ENCODE measurements at regions not wholly inside any gene's neighbourhood (a gene's known extent, or its start where the extent isn't known, plus 50 kb on each side); places are given as distances from the start of the nearest gene placed in this dataset.
"Not testable (repeated sequence)": the region's sequence is repeated elsewhere in the genome, so short reads cannot be mapped to it uniquely, and the experiment has no call there.

DNA sequence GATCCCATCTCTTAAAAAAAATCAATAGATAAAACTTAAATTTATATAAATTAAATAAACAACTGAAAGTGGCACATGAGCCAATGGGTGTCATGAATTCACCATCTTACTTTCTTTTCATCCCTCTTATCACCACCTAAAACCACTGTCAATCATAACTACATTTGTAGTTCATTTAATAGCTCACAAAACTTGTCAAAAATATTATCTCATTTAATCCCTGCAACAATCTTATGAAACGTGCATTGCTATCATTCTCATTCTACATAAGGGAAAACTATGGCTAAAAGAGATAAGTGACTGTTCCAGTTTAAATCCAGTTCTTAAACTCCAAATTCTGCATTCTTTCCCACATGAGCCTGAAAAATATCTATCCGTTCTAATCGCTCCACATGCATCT lies 80.6 kb upstream of the BEND6 start:
- Mint-ChIP-seq H3K4me3 (no peak overlapping the region), H3K4me1 (no peaks in the 10 kb centered on the region), H3K9me3 (peaks cover 0 to 3% (median 0%) of the 10 kb centered on the region in 3 donors), H3K27ac (no peak overlapping the region), H3K36me3 (no peaks in the 10 kb centered on the region), H3K27me3 (peaks cover 3% of the 10 kb centered on the region)

DNA sequence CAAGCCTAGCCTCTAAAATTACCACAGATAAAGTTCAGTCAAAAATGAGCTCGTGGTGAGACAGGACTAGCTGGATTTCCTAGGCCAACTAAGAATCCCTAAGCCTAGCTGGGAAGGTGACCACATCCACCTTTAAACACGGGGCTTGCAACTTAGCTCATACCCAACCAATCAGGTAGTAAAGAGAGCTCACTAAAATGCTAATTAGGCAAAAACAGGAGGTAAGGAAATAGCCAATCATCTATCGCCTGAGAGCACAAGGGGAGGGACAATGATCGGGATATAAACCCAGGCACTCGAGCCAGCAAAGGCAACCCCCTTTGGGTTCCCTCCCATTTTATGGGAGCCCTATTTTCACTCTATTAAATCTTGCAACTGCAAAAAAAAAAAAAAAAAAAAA lies 84.9 kb upstream of the BEND6 start:
- H3K4me1 Mint-ChIP-seq, H3K36me3 Mint-ChIP-seq, H3K27me3 Mint-ChIP-seq, H3K9me3 Mint-ChIP-seq, H3K27ac Mint-ChIP-seq, H3K4me3 Mint-ChIP-seq: not testable (repeated sequence)

DNA sequence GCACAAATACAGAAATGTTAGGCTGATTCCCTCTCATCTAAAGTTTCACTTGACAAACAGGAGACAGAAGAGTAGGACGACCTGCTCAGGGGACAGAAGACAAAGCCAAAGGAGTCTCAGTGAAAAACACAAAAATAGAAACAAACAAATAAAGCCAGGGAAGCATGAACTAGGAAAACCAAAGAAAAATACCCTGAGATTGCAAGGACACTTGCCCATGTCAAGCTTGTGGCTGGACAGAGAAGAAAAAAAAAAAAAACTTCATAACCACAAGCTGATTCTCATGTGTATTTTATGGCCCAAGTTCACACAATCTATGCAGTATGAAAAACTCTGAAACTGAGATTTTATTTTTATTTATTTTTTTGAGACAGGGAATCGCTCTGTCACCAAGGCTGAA lies 85.6 kb upstream of the BEND6 start:
- H3K4me3 Mint-ChIP-seq = no peak overlapping the region
- peaks cover 3% of the 10 kb centered on the region for H3K27me3 Mint-ChIP-seq
- no peak overlapping the region for H3K27ac Mint-ChIP-seq
- no peaks in the 10 kb centered on the region for H3K36me3 Mint-ChIP-seq
- no peaks in the 10 kb centered on the region for H3K9me3 Mint-ChIP-seq
- H3K4me1 Mint-ChIP-seq = peaks cover 0 to 1% (median 0%) of the 10 kb centered on the region in 3 donors

DNA sequence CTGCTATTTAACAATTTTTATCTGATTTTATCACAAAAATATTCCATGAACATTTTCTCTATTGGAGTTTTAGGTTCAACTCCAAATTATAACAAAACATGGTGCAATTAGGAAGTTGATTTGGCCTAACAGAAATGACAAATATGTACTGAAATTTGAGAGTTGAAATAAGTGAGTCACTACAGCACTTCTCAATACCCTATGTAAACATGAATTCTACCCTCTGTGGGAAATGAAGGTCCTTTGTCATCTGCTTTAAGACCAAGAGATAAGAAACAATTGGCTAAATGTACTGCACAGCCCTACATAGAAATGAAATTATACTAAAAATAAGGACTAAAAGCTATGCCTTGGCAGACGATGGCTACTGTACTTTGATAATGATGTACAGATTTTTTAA lies 86.2 kb upstream of the BEND6 start:
- peaks cover 0 to 1% (median 0%) of the 10 kb centered on the region in 3 donors for H3K4me1 Mint-ChIP-seq
- H3K27ac Mint-ChIP-seq = no peak overlapping the region
- H3K4me3 Mint-ChIP-seq = no peak overlapping the region
- no peaks in the 10 kb centered on the region for H3K9me3 Mint-ChIP-seq
- no peaks in the 10 kb centered on the region for H3K36me3 Mint-ChIP-seq
- peaks cover 3% of the 10 kb centered on the region for H3K27me3 Mint-ChIP-seq

DNA sequence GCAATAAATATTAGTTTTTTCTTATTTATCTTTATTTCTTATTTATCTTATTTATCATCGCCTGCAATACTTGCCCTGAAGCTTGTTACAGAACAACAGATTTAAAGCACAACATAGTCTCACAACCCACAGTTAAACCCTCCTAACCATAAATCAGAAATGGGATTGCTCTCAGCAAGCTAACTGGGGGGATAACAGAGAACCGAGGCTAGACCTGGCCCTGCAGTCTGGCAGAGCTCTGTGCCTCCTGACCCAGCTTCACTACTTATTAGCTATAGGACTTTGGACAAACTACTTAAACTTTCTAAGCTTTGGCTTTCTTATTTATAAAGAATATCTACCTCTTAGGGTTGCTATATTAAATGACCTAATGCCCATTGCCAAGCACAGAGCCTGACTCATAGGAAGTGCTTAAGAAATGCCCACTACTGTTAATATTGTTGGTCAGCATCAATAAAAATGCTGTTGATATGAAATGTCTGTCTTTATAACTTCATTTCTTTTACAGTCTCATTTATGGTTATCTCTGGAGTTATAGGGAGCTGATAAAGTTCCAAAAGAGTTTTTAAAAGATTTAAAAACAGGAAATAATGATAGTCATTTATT lies 87.9 kb upstream of the BEND6 start:
- Mint-ChIP-seq H3K27ac (no peak overlapping the region), H3K9me3 (no peaks in the 10 kb centered on the region), H3K27me3 (peaks cover 3% of the 10 kb centered on the region), H3K4me3 (no peak overlapping the region), H3K36me3 (no peaks in the 10 kb centered on the region), H3K4me1 (peaks cover 0 to 3% (median 1%) of the 10 kb centered on the region in 3 donors)

DNA sequence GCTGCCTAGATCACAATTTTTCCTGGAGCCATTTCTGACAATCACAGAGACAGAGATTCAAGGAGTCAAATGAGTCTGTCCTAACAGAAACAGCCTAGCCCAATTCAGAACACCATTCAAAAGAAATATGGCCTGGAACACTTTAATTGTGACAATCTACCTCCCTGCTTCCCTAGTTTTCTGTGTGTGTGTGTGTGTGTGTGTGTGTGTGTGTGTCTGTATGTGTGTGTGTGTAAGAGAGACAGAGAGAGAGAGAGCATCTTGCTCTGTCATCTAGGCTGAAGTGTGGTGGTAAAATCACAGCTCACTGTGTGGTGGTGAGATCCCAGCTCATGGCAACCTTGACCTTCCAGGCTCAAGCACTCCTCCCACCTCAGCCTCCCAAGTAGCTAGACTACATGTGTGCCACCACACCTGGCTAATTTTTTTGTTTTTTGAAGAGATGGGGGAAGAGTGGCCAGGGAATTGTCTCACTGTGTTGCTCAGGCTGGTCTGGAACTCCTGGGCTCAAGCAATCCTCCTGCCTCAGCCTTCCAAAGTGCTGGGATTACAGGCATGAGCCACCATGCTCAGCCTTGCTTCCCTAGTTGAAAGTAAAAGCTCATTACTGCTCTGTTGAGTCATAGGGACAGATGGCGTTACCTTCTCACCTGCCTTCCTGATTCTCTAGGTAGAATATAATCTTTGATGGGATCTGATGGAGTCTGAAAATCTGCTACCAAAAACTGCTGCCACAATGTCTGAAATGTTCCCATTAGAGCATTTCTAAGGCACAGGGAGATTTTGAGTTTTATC lies 89.6 kb upstream of the BEND6 start:
- H3K27me3 Mint-ChIP-seq = peaks cover 3% of the 10 kb centered on the region
- no peak overlapping the region for H3K27ac Mint-ChIP-seq
- H3K4me1 Mint-ChIP-seq = peaks cover 0 to 3% (median 1%) of the 10 kb centered on the region in 3 donors
- H3K9me3 Mint-ChIP-seq = no peaks in the 10 kb centered on the region
- no peak overlapping the region for H3K4me3 Mint-ChIP-seq
- H3K36me3 Mint-ChIP-seq = no peaks in the 10 kb centered on the region

DNA sequence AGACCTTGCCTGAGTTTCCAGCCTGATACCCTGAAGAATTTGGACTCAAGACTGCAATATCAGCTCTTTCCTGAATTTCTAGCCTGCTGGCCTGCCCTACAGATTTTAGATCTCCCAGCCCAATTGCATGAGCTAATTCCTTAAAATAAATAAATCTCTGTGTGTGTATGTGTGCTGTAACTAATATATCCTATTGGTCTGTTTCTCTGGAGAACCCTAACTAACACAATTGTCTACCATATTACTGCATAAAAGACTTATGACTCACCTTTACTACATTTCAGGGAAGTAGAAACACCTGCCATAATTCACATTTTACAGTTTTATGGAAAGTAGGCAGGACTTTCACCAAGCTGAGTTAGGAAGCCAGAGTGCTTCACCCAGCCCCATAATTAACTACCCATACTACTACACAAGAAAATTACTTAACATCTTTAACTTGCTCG lies 90.7 kb upstream of the BEND6 start:
- Mint-ChIP-seq H3K36me3 (no peaks in the 10 kb centered on the region), H3K4me3 (no peak overlapping the region), H3K4me1 (peaks cover 0 to 3% (median under 1%) of the 10 kb centered on the region in 3 donors)

DNA sequence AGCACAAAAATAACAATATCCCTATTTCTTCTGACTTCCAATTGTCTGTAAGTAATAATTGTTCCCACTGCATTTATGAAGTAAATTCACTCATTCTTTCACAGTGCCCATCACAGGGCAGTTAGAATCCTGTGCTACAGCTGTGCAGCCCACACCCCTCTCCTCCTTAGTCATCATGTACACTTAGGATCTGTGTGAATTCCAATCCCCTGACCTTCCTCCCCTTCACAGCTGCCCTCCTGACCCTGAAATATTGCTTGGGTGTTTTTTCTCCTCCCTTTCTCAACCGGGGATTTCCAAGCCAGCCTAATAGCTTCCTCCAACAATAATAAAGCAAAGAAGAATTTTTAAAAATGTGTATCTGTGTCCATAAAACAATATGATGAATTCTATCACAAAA lies 91.5 kb upstream of the BEND6 start:
- H3K27me3 Mint-ChIP-seq = no peaks in the 10 kb centered on the region
- peaks cover 0 to 3% (median 0%) of the 10 kb centered on the region in 3 donors for H3K4me1 Mint-ChIP-seq
- no peaks in the 10 kb centered on the region for H3K36me3 Mint-ChIP-seq
- H3K4me3 Mint-ChIP-seq = peak overlapping the region in 1 of 4 donors; percentile 0
- no peaks in the 10 kb centered on the region for H3K9me3 Mint-ChIP-seq
- no peak overlapping the region for H3K27ac Mint-ChIP-seq

More for the DNA sequence above, 90.7 kb upstream of the BEND6 start:
- H3K27me3 Mint-ChIP-seq = peaks cover under 1% of the 10 kb centered on the region
- no peaks in the 10 kb centered on the region for H3K9me3 Mint-ChIP-seq
- H3K27ac Mint-ChIP-seq = no peak overlapping the region

DNA sequence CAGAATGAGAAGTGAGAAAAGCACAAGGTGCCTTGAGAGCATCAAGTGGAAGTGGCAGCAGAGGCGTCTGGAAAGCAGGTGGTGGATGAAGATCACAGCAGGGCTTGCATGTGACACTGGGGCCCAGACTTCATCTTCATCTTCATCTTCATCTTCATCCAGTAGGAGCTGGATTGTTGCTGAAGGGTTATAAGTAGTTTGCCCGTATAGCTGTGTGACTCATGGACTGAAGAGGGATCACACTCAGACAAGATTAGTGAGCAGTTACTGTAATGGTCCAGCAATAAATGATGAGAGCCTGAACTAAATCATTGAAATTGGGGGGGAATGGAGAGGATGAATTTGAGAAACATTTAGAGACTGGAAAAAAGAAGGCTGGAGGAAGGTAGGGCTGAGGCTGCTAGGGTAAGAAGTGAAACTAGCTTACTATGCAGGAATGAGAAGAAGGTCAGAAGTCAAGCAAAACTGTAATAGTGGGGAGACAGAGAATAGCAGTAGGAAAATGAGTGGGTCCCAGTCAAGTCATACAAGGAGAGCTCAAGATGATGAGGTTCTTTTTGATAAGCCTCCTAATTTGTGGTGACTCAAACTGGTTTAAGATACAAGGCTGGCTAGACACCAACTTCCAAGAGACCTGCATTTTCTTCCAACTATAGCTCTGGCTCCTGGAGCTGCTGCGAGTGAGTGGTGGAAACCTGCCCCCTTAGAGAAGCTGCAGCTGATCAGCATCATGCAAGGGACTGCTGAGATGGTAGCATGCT lies 92.3 kb upstream of the BEND6 start:
- Mint-ChIP-seq H3K4me1 (peaks cover 0 to 3% (median 0%) of the 10 kb centered on the region in 3 donors), H3K9me3 (no peaks in the 10 kb centered on the region), H3K27me3 (no peaks in the 10 kb centered on the region), H3K4me3 (no peak overlapping the region), H3K27ac (no peak overlapping the region), H3K36me3 (no peaks in the 10 kb centered on the region)

DNA sequence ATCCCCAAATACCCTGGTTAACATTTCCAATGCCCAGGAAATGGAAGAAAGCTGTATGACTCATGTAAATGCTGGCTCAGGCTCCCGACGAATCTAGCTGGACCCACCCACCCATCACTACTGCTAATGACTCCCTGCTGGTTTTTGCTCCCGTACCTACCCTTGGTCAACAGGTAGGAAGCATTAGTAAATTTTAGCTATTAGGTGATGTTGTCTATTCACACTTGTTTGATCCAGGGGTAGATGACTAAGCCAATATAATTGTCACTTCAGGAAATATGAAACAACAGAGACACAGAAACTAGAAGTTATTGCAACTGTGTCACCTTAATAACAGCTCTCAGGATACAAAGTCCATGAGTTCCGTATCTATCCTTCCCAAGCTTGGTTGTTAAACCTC lies 94.4 kb upstream of the BEND6 start:
- H3K36me3 Mint-ChIP-seq = no peaks in the 10 kb centered on the region

DNA sequence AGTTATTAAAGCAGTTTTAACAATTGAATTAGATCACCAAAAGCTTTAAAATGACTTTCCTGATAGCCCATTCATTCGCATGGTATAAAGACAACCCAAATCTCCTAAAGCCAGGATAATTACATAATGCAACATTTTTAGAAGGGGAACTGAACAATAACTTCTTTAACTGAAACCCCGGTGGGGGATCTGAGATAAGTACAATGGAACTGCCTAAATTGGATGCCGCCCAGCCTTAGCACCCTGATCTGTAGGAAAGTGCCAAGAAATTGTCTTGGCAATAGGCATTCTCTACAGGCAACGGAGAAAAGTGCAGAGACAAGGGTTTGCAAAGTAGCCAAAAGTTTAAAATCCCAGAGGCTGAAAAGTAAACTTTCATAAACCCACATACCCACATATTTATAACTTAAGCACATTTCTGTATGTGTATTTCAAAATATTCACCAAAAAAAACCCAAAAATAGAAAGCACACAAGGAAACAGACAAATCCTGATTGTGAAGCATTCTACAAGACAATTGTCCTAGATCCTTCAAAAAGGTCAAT lies 98.8 kb upstream of the BEND6 start:
- Mint-ChIP-seq H3K27me3 (peaks cover 13% of the 10 kb centered on the region), H3K4me1 (peaks cover 8 to 9% (median 8%) of the 10 kb centered on the region in 3 donors), H3K27ac (no peak overlapping the region), H3K9me3 (peaks cover 0 to 2% (median 0%) of the 10 kb centered on the region in 3 donors), H3K4me3 (no peak overlapping the region), H3K36me3 (peaks cover 5% of the 10 kb centered on the region)

More for the DNA sequence above, 94.4 kb upstream of the BEND6 start:
- peaks cover 2% of the 10 kb centered on the region for H3K27me3 Mint-ChIP-seq
- H3K4me1 Mint-ChIP-seq = peaks cover 0 to 3% (median 0%) of the 10 kb centered on the region in 3 donors
- no peaks in the 10 kb centered on the region for H3K9me3 Mint-ChIP-seq
- H3K4me3 Mint-ChIP-seq = no peak overlapping the region
- H3K27ac Mint-ChIP-seq = no peak overlapping the region

DNA sequence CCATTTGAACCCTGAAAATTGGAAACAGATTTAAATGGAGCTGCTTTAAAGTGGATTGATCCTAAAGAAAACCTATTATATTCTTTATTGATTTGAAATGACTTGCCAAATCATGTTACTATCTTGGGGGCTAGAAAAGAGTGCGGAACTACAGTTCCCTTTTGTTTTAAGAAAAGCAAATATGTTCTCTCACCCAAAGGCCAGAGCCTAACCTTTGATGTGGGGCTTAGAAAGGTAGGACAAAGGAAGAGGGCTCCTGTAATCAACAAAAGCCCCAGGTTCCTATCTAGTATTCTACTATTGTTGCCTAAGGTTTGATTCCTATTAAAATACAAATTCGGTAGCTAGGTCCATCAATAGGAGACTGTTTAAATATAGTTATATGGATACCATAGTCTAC lies 100.8 kb upstream of the BEND6 start:
- H3K4me1 Mint-ChIP-seq = peaks cover 8 to 10% (median 9%) of the 10 kb centered on the region in 3 donors
- peaks cover 0 to 5% (median 0%) of the 10 kb centered on the region in 3 donors for H3K9me3 Mint-ChIP-seq
- H3K27me3 Mint-ChIP-seq = peaks cover 33% of the 10 kb centered on the region
- H3K36me3 Mint-ChIP-seq = peaks cover 5% of the 10 kb centered on the region
- no peak overlapping the region for H3K4me3 Mint-ChIP-seq
- H3K27ac Mint-ChIP-seq = no peak overlapping the region

DNA sequence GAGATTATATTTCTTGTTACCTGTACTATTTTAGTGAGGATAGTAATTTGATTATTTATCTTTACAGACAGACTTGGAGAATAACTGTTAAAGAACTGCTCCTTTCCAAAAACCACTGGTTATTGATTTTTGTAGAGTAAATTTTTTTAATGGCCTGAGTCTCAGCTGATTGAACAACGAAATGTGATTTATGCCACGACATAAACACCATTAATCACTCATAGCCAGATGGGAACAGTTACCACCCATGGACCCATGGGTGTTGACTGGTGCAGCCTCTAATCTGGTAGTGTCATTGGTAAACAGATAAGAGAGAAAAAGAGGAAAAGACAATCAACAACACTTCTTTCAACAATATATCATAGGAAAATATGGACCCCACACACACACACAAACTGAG lies 101.4 kb upstream of the BEND6 start:
- Mint-ChIP-seq H3K9me3 (peaks cover 0 to 5% (median 0%) of the 10 kb centered on the region in 3 donors), H3K4me1 (peaks cover 8 to 10% (median 9%) of the 10 kb centered on the region in 3 donors), H3K27me3 (peaks cover 35% of the 10 kb centered on the region), H3K27ac (no peak overlapping the region), H3K4me3 (no peak overlapping the region), H3K36me3 (peaks cover 5% of the 10 kb centered on the region)

DNA sequence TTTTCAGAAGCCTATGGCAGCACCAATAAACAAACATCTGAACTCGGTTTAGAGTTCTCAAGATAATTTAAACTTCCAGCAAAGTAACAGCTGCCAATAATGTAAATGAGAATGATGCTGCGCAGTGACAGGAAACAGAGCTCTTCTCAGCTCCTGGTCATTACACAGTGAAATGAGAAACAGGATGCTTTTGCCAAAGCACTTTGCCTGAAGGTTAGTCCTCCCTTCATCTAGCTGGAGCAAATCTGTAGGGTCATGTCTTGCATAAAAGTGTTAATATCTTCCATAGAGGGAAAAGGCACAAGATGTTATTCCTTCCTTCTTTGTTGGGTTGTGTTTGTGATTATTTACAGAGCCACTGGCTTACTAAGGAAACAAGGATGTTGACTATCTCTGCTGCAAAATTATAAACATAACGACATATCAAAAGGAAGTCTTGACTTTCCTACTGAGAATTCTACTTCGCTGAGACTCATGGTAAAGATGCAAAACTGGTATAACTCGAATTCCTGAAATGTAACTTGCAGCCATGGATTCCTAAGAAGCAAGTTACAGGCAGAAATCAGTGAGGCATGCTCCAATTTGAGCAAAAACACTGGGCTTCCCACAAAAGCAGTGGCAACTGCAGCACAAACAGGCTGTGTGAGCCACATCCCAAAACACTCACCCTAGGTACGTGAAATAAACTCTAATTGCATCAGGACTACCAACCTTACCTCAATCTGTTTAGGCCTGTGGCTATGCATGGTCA lies 102.5 kb upstream of the BEND6 start:
- H3K4me3 Mint-ChIP-seq = no peak overlapping the region
- H3K36me3 Mint-ChIP-seq = peaks cover 5% of the 10 kb centered on the region
- peaks cover 38% of the 10 kb centered on the region for H3K27me3 Mint-ChIP-seq
- H3K4me1 Mint-ChIP-seq = peaks cover 8 to 10% (median 9%) of the 10 kb centered on the region in 3 donors
- H3K27ac Mint-ChIP-seq = no peak overlapping the region
- peaks cover 0 to 5% (median 0%) of the 10 kb centered on the region in 3 donors for H3K9me3 Mint-ChIP-seq

All from IgD-negative memory B cell (primary cell).